EH (cell line): ENCODE measurements at regions not wholly inside any gene's neighbourhood (a gene's known extent, or its start where the extent isn't known, plus 50 kb on each side); places are given as distances from the start of the nearest gene placed in this dataset.

Experiments used
- DNase-seq: peaks from one replicate; pipeline ENCODE4 v3.0.0-alpha.2; 2015; ENCODE audit warnings: low read depth

GRCh38 chr13:105139380-105140285, 1395.8 kb downstream of the EFNB2 start:
- DNase-seq: no peak

- no peak for DNase-seq
Observed at GRCh38 chr13:105139048-105139379, 1396.4 kb downstream of the EFNB2 start.

GRCh38 chr13:105135852-105136615, 1399.4 kb downstream of the EFNB2 start:
- DNase-seq: no peak

- no peak for DNase-seq
Observed at GRCh38 chr13:105127732-105128131, 1407.7 kb downstream of the EFNB2 start.

GRCh38 chr13:105121221-105121620, 1414.2 kb downstream of the EFNB2 start:
- no peak for DNase-seq

GRCh38 chr13:105118426-105118985, 1417.0 kb downstream of the EFNB2 start:
- DNase-seq: no peak

- no peak for DNase-seq
Observed at GRCh38 chr13:105116966-105117365, 1418.5 kb downstream of the EFNB2 start.

- no peak for DNase-seq
Observed at GRCh38 chr13:105112561-105112960, 1422.9 kb downstream of the EFNB2 start.

GRCh38 chr13:105107781-105108180, 1427.7 kb downstream of the EFNB2 start:
- no peak for DNase-seq

GRCh38 chr13:105105471-105105870, 1430.0 kb downstream of the EFNB2 start:
- DNase-seq: no peak

GRCh38 chr13:105097521-105097920, 1437.9 kb downstream of the EFNB2 start:
- DNase-seq: no peak

- DNase-seq: no peak
Observed at GRCh38 chr13:105089858-105090643, 1445.4 kb downstream of the EFNB2 start.

GRCh38 chr13:105087945-105088344, 1447.5 kb downstream of the EFNB2 start:
- DNase-seq: no peak

- DNase-seq: no peak
Observed at GRCh38 chr13:105084931-105085330, 1450.5 kb downstream of the EFNB2 start.

GRCh38 chr13:105083992-105084391, 1451.5 kb downstream of the EFNB2 start:
- DNase-seq: no peak

GRCh38 chr13:105074755-105075154, 1460.7 kb downstream of the EFNB2 start:
- no peak for DNase-seq

GRCh38 chr13:105073041-105073440, 1462.4 kb downstream of the EFNB2 start:
- DNase-seq: no peak

- DNase-seq: no peak
Observed at GRCh38 chr13:105070452-105070851, 1465.0 kb downstream of the EFNB2 start.

- DNase-seq: no peak
Observed at GRCh38 chr13:105069106-105069505, 1466.4 kb downstream of the EFNB2 start.

GRCh38 chr13:105063676-105064075, 1471.8 kb downstream of the EFNB2 start:
- DNase-seq: peak; percentile 29

- no peak for DNase-seq
Observed at GRCh38 chr13:105059786-105060185, 1475.7 kb downstream of the EFNB2 start.

GRCh38 chr13:105058517-105058916, 1476.9 kb downstream of the EFNB2 start:
- no peak for DNase-seq
